Sigmoid colon (tissue), 6 donors: ENCODE measurements at regions not wholly inside any gene's neighbourhood (a gene's known extent, or its start where the extent isn't known, plus 50 kb on each side); places are given as distances from the start of the nearest gene placed in this dataset.
A peak's percentile ranks its signal among the peaks of the same experiment; 100 is the strongest.

ENCODE experiments used
- DNase-seq: peaks from one replicate; pipeline ENCODE4 v3.0.0-alpha.2; 2019
- H3K27ac ChIP-seq, 4 donors: fragments of 200-600 bp; sonication (generic); one replicate each; pipeline ENCODE4 v1.5.1; 2016 to 2019; ENCODE audit warnings: mild to moderate bottlenecking in 1 of 4
- H3K27me3 ChIP-seq, 3 donors: fragments of 200-600 bp; sonication (generic); one replicate each; pipeline ENCODE4 v1.5.1; 2019; ENCODE audit warnings: mild to moderate bottlenecking in 1 of 3
- H3K36me3 ChIP-seq, 4 donors: fragments of 200-600 bp; sonication (generic); one replicate each; pipeline ENCODE4 v1.5.1; 2016 to 2019
- H3K4me1 ChIP-seq, 4 donors: fragments of 200-600 bp; sonication (generic); one replicate each; pipeline ENCODE4 v1.5.1; 2017 to 2019
- H3K4me3 ChIP-seq, 4 donors: fragments of 200-600 bp; sonication (generic); one replicate each; pipeline ENCODE4 v1.5.1; 2017 to 2019; ENCODE audit warnings: mild to moderate bottlenecking in 2 of 4, moderate library complexity in 1 of 4
- H3K9me3 ChIP-seq, 4 donors: fragments of 200-600 bp in 3 of 4; sonication (generic) in 3 of 4; one replicate each; pipeline versions ENCODE4 v1.5.1 to v1.6.1; 2013 to 2019
- EP300 ChIP-seq, 4 donors: sonication (generic); formaldehyde crosslinking; IDR thresholded peaks; one replicate each; pipeline ENCODE4 v1.6.1; 2017; ENCODE audit warnings: antibody characterized with exemption in 4 of 4
- POLR2A ChIP-seq, 2 donors: fragments of 450-650 bp; IDR thresholded peaks; one replicate each; pipeline ENCODE4 v1.6.1; 2016; ENCODE audit warnings: antibody characterized with exemption in 2 of 2, mild to moderate bottlenecking in 2 of 2, moderate library complexity in 2 of 2
- POLR2AphosphoS5 ChIP-seq, 4 donors: sonication (generic); formaldehyde crosslinking; IDR thresholded peaks; one replicate each; pipeline ENCODE4 v1.6.1; 2017; ENCODE audit warnings: antibody characterized with exemption in 4 of 4
- WGBS, 2 donors: extraction: QIAGEN DNeasy Blood & Tissue Kit; methylation state at CpG; one replicate each; pipeline ENCODE4 v1.1.7; 2013; 5-methylcytosine and 5-hydroxymethylcytosine counted together
- intact Hi-C: fragments of 100-400 bp; cut with DNase I; formaldehyde crosslinking; loops from one replicate; pipeline ENCODE4 v1.15.1; 2023
- TF ChIP-seq, protein P1 (sequence below), 4 experiments: fragments of 450-650 bp in 3 of 4; fragments of 200-600 bp in 1 of 4; IDR thresholded peaks; one replicate each; pipeline ENCODE4 v1.5.1; 2016 to 2019; ENCODE audit warnings: antibody characterized with exemption in 4 of 4, mild to moderate bottlenecking in 3 of 4, moderate library complexity in 2 of 4
- donor health status: healthy with polysubstance abuse.
- donor health status: healthy.

DNA sequence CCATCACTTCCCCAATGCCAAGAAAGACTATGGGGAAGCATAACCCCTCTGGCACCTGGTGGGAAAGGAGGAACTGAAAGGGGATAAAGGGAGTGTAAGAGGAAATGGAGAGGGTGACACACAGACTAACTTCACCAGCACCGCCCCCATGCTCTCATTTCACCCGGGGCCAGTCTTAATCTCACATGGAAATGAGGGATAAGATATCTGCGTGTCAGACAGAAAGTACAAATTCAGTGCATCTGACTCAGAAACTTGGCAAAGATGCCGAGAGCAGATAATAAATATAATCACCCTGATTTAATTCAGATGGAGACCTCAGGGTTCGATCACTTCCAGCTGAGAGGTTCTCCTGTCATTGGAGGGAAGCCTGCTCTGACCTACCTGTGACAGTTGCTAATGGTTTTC lies 191.6 kb downstream of the DUSP6 start:
- TF ChIP-seq POLR2AphosphoS5 (IDR thresholded peaks at IDR 0.05) = peak in 1 of 4 donors; percentile 4
- TF ChIP-seq, protein P1, sequence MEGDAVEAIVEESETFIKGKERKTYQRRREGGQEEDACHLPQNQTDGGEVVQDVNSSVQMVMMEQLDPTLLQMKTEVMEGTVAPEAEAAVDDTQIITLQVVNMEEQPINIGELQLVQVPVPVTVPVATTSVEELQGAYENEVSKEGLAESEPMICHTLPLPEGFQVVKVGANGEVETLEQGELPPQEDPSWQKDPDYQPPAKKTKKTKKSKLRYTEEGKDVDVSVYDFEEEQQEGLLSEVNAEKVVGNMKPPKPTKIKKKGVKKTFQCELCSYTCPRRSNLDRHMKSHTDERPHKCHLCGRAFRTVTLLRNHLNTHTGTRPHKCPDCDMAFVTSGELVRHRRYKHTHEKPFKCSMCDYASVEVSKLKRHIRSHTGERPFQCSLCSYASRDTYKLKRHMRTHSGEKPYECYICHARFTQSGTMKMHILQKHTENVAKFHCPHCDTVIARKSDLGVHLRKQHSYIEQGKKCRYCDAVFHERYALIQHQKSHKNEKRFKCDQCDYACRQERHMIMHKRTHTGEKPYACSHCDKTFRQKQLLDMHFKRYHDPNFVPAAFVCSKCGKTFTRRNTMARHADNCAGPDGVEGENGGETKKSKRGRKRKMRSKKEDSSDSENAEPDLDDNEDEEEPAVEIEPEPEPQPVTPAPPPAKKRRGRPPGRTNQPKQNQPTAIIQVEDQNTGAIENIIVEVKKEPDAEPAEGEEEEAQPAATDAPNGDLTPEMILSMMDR (IDR thresholded peaks at IDR 0.05) = no peak
- H3K4me3 ChIP-seq = no peak overlapping the region
- H3K4me1 ChIP-seq = peaks cover 0 to 27% (median 18%) of the 10 kb centered on the region in 4 donors
- DNase-seq = peak; percentile 69
- no peaks in the 10 kb centered on the region for H3K36me3 ChIP-seq
- WGBS, 2 donors = 48 to 64% methylated on average over 5 of the region's 5 CpGs
- peak overlapping the region; percentile 30 to 81 (median 34) for H3K27ac ChIP-seq
- no peaks in the 10 kb centered on the region for H3K27me3 ChIP-seq
- intact Hi-C loops = loop anchor here (5.0 kb wide), 1 partner anchor 192 kb away; the partner anchor contains the start of gene DUSP6
- no peaks in the 10 kb centered on the region for H3K9me3 ChIP-seq

DNA sequence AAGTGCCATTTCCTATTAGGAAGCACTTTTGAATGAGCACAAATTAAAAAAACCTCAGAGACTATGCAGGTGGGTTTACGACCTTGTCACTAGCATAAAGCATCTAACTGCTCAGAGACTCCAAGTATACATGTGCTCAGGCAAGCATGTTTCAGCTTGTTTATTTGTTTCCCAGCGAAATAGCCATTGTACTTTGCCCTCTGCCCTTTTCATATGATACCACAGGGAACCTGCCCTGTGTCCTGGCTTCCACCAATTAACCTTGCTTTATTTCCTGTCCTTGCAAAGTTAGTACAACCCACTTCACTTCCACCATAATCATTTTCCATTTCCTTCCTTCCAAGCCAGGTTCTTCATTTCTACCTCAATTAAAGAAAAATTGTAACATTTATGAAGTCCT lies 194.9 kb downstream of the DUSP6 start:
- no peak for TF ChIP-seq POLR2A (IDR thresholded peaks at IDR 0.05)
- TF ChIP-seq POLR2AphosphoS5 (IDR thresholded peaks at IDR 0.05) = no peak
- TF ChIP-seq, protein P1 (IDR thresholded peaks at IDR 0.05) = no peak
- no peak for TF ChIP-seq EP300 (IDR thresholded peaks at IDR 0.05)
- Histone ChIP-seq H3K4me3 (no peak overlapping the region), H3K27ac (no peak overlapping the region), H3K4me1 (peaks cover 0 to 10% (median 3%) of the 10 kb centered on the region in 4 donors), H3K9me3 (no peaks in the 10 kb centered on the region), H3K36me3 (no peaks in the 10 kb centered on the region), H3K27me3 (no peaks in the 10 kb centered on the region)
- no peak for DNase-seq
- intact Hi-C loops = no loop called here
- 21 to 54% methylated on average over 2 of the region's 2 CpGs for WGBS, 2 donors

DNA sequence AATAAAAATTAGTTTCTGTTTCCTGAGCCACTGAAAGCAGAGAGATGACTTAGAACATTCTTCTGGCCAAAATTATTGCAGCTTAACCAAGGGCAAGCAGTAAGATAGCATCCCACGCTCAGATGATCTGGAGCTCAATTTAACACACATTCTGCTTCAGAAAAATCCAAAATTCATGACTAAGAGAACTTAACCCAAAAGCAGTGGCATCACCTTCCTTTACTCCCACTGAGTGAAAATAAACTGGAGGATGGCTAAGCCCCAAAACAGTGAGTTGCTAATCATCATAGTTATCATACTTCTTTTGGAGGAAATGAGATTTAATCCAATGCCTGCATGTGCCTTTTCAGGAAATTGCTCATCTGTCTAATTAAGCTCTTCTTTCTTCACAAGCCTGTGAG lies 195.4 kb downstream of the DUSP6 start:
- no peaks in the 10 kb centered on the region for H3K36me3 ChIP-seq
- H3K4me1 ChIP-seq = peaks cover 0 to 6% (median 0%) of the 10 kb centered on the region in 4 donors
- intact Hi-C loops = no loop called here
- H3K27ac ChIP-seq = peak overlapping the region in 1 of 4 donors; percentile 25
- no peak overlapping the region for H3K4me3 ChIP-seq
- 89% methylated on average over 1 of the region's 1 CpG for WGBS, 2 donors
- DNase-seq = no peak
- H3K9me3 ChIP-seq = no peaks in the 10 kb centered on the region
- no peaks in the 10 kb centered on the region for H3K27me3 ChIP-seq
- TF ChIP-seq POLR2A (IDR thresholded peaks at IDR 0.05) (no peak), POLR2AphosphoS5 (IDR thresholded peaks at IDR 0.05) (peak in 1 of 4 donors; percentile 7)

DNA sequence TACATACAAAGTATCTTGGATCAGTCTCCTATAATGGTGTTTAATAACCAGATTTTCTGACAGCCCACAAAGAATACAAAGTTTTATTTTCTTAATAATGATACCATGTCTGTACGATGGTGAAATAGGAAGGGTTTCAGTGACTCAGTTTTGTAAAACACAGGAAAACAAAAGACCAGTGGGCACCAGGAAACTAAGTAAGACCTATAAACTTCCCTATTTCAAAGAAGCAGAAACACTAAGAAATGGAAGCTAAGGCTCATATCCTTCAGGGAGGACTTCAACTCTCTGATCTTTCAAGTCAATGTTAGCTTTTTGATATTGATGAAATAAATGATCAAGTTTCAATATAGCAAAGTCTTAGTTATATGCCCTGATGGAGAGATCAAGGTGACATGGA lies 196.0 kb downstream of the DUSP6 start:
- Histone ChIP-seq H3K9me3 (no peaks in the 10 kb centered on the region), H3K36me3 (no peaks in the 10 kb centered on the region), H3K27me3 (no peaks in the 10 kb centered on the region), H3K27ac (peak overlapping the region in 1 of 4 donors; percentile 25), H3K4me1 (peaks cover 0 to 5% (median 0%) of the 10 kb centered on the region in 4 donors), H3K4me3 (no peak overlapping the region)
- 46 to 87% methylated on average over 1 of the region's 1 CpG for WGBS, 2 donors
- TF ChIP-seq, protein P1 (IDR thresholded peaks at IDR 0.05) = no peak
- no peak for TF ChIP-seq POLR2A (IDR thresholded peaks at IDR 0.05)
- no peak for TF ChIP-seq POLR2AphosphoS5 (IDR thresholded peaks at IDR 0.05)
- no peak for TF ChIP-seq EP300 (IDR thresholded peaks at IDR 0.05)
- intact Hi-C loops = no loop called here
- no peak for DNase-seq

DNA sequence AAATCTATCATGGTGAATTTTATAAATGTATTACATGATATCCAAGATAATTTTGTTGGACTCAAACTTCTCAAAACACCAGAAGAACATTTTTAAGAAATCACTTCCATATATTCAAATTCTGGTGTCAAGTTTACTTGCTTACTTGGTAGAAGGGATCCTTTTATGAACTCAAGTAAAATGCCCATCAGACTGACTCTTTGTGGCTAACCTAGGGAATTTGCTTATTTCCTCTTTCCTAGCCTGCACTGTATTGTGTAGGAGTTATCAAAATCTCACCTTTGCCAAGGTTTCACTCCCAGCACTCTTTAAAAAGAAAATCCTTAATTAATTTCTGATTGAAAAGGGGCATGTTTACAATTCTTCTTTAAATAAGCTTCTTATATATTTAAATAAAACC lies 196.5 kb downstream of the DUSP6 start:
- Histone ChIP-seq H3K27ac (no peak overlapping the region), H3K36me3 (no peaks in the 10 kb centered on the region), H3K4me3 (no peak overlapping the region), H3K27me3 (no peaks in the 10 kb centered on the region), H3K9me3 (no peaks in the 10 kb centered on the region), H3K4me1 (no peaks in the 10 kb centered on the region)
- TF ChIP-seq POLR2AphosphoS5 (IDR thresholded peaks at IDR 0.05) = no peak
- TF ChIP-seq, protein P1 (IDR thresholded peaks at IDR 0.05) = no peak
- no peak for TF ChIP-seq POLR2A (IDR thresholded peaks at IDR 0.05)
- no peak for TF ChIP-seq EP300 (IDR thresholded peaks at IDR 0.05)
- intact Hi-C loops = no loop called here
- DNase-seq = no peak
